GM21576 (cell line): ENCODE measurements at regions not wholly inside any gene's neighbourhood (a gene's known extent, or its start where the extent isn't known, plus 50 kb on each side); places are given as distances from the start of the nearest gene placed in this dataset.
"Not testable (repeated sequence)": the region's sequence is repeated elsewhere in the genome, so short reads cannot be mapped to it uniquely, and the experiment has no call there.

Experiments used
- ATAC-seq: cut with Tn5 transposase; IDR thresholded peaks from one replicate; pipeline ENCODE4 v1.9.1; 2021; ENCODE audit warnings: mild to moderate bottlenecking, moderate library complexity; ENCODE audit not compliant: unreplicated experiment

- ATAC-seq, result no peak
These were observed 411.3 kb downstream of the KIF20B start for GRCh38 chr10:90112681-90113080.

DNA sequence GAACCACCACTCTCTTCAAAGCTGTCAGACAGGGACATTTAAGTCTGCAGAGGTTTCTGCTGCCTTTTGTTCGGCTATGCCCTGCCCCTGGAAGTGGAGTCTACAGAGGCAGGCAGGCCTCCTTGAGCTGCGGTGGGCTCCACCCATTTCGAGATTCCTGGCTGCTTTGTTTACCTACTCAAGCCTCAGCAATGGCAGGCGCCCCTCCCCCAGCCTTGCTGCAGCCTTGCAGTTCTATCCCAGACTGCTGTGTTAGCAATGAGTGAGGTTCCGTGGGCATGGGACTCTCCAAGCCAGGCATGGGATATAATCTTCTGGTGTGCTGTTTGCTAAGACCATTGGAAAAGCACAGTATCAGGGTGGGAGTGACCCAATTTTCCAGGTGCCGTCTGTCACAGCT, 417.2 kb downstream of the KIF20B start:
- not testable (repeated sequence) for ATAC-seq

DNA sequence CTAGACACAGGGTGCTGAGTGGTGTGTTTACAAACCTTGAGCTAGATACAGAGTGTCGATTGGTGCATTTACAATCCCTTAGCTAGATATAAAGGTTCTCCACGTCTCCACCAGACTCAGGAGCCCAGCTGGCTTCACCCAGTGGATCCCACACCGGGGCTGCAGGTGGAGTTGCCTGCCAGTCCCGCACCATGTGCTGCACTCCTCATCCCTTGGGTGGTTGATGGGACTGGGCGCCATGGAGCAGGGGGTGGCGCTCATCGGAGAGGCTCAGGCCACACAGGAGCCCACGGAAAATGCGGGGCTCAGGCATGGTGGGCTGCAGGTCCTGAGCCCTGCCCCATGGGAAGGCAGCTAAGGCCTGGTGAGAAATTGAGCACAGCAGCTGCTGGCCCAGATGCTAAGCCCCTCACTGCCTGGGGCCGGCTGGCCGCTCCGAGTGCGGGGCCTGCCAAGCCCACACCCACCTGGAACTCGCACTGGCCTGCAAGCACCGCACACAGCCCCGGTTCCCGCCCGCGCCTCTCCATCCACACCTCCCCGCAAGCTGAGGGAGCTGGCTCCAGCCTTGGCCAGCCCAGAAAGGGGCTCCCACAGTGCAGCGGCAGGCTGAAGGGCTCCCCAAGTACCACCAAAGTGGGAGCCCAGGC, 418.4 kb downstream of the KIF20B start:
- ATAC-seq, result not testable (repeated sequence)

DNA sequence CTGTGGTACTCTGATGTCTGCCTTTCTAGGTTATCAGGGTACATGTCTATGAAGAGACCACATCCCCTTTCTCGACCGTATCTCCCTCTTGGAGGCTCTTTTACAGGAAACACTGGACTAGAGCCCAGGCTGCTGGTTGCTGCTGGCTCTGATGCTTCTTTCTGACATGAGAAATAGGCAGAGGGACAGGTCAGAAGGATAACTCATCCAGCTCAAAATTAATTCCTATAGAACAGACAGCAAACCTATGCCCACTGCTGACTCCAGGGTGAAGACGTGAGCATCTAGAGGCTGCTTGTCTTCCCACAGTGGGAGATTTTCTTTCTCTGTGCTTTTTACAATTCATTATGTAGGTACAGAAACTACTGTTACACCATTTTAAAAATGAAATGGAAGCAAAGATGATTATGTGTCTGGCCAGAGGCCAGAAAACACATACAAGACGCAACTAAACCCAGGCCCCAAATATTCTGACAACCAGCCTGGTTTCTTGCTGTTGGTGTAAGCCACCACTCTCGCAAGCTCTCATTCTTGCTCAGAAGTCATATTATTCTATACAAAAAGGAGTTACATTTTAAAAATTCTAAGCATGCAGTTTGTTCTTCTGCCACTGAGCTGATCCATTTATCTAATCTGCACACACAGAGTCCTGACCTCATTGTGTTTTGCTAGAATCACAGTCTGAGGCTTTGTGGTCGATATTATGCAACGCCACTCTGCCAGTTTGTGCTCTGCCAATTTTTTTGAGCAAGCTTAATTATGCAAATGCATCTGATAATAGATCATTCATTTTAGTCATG, 424.3 kb downstream of the KIF20B start:
- no peak for ATAC-seq

GRCh38 chr10:90126256-90126595, 424.8 kb downstream of the KIF20B start:
- no peak for ATAC-seq

GRCh38 chr10:90130321-90131086, 429.1 kb downstream of the KIF20B start:
- ATAC-seq, result peak; percentile 77

GRCh38 chr10:90133606-90134005, 432.2 kb downstream of the KIF20B start:
- ATAC-seq, result no peak

DNA sequence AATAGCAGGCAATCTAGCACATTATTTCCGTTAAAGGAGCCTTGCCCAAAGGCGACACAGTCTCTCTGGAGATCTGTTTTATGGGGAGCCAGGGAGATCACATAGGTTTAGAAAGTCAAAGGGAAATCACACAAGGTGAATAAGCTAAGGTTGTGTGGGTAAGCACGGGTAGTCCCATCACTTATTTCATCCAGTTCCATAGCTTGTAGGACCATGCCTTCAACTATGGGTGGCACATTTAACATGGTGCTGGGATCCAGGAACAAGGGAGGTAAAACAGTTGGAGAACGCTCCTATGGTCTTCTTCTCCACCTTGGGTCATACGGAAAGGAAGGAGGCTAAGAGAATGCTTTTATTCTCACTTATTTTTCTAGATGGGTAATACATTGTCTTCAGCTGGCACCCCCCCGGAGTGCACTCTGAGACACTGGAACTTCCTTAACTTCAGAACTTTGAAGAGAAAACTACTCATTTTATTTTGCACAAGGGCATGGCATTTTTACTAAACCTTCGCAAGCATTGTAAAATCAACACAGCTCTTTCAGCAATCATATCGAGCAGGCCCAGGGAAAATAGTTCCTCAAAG, 435.4 kb downstream of the KIF20B start:
- no peak for ATAC-seq

DNA sequence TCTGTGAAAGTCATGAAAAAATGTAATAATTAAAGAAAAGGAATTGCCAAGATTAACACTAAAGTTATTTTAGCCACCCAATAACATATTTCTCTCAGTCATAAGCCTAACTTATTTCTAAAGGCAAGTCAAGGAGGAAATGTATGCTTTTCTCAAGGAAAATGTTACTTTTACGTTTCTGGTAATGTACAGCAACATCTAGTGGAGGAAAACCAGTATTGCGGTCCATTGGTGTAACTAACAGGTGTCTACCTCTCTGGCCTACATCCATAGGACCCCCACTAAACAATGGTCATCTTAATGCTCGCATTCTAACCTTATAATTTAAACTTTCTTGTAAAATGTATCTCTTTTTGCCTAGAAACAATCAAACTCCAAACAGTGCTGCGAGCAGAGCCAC, 437.5 kb downstream of the KIF20B start:
- no peak for ATAC-seq

DNA sequence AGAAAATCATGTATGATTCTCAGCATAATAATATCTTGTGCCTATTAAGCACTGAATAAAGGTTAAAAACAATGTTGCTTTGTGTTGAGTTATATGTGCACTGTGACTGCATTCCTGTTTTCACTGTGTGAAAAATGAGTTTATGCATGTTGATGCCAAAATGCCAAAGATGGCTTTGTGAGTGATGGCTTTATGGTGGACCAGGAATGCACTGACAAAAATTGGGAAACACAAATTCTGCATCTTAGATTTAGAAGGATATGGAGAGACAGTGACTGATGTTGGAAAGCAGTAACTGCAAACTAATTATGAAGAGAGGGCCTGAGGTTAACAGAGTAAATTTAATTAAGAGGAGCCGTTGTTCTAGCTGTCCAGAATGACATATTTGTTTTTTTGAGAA, 440.4 kb downstream of the KIF20B start:
- no peak for ATAC-seq

DNA sequence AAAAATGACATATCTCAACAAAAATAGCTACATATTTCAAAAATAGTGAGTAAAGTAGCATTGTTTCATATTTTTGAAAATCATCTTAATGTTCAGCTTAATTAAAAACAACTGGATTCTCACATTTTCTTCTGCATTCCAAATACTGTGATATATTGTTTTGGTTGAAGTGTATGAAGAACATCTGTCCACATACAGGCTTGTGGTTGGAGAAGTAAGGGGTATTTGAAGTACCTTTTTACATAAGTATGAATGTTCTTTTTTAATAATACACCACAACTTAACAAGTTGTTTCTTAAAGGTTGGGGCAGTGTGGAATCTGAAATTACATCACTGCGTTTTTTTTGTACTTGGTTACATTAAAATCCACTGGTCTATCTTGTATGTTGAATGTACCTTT, 442.5 kb downstream of the KIF20B start:
- no peak for ATAC-seq

GRCh38 chr10:90148116-90148855, 446.9 kb downstream of the KIF20B start:
- no peak for ATAC-seq

DNA sequence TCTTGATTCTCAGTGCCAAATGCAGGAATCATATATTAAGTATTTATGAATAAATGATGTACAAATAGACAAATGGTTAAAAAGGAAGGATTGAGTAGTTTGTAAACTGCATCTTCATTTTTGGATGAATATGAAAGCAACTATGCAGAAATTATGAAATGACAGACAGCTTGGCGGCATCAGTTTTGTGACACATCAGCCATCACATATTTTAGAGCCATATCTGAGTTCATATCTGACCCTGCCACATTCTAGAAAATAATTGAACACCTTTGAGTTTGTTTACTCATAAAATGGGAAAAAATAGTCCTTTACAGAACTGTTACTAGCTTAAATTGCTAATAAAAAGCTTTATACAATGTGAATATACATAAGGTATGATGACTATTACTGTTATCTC, 448.2 kb downstream of the KIF20B start:
- no peak for ATAC-seq

DNA sequence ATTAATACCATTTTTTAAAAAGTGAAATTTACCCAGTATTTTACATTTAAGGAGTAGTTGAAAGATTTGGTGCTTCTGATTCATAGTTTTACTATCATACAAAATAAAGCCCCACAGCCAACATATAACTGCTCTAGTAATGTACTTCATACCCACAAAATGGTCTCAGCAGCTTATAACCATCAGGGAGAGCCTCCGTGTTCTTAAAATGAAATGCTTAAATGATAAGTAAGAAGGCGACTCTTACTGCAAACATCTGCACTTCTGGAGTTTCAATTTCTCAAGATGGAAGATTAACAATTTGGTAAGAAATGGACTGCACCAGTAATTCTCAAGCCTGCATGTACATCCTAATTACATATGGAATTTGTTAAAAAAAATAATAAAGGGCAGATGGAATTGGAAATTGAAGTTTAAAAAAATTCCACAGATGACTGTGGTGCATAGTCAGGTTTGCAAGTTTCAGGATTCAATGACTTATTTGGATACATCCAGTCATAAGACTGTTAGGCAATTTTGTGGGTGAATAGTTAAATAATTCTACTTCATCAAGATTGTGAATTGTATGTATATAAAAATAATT, 461.0 kb downstream of the KIF20B start:
- no peak for ATAC-seq

DNA sequence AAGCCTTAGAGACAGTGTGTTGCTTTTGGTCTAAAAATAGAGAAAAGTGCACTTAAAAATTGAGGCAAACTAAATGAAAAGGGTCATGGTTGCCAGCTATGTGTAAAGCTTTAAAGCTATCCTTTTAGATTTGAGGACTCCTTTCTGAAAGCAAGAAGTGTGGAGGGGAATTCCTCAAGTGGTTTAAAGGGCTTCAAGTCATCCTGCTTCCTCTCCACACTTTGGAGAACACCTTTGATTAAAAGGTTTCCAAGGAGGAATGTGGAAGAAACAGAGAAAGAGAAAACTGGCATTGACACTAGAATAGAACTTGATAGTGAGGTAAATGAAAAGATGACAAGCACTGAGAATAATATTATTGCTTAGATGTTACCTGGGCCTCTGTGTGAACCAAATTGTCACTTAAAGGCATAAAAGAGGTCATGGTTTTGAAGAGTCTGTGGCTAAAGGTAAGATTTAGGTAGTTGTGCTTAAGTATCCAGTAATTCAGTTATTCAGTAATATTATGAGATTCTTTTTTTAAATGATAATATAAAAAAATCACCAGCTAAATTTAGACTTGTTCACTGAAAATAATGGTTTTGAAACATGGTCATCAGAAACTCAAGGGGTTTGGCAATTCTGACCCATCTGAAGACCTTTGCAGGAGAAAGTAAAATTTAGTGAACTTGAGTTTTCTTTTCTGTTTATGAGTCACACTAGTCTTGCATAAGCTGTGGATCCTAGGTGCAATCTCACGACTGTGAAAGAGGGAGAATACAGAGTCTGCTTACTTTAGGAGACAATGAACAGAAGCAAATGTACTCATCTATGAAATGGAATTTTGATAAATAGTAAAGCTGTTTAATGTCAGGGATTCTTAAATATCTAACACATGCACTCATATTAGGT, 466.0 kb downstream of the KIF20B start:
- peak; percentile 90 for ATAC-seq

DNA sequence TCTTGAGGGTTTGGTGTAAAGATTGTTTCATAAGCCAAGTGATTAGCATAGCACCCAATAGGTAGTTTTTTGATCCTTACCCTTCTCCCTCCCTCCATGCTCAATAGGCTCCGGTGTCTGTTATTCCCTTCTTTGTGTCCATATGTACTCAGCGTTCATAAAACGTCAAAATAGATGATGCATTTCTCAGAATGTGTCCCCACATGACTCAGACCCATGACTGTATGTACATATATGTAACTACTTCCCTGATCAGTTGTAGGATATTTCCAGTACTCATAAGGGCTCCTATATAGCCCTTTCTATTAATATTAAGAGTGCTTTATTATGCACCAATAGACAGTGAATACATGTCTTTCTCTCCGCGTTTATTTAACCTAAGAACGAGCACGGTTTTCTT, 466.9 kb downstream of the KIF20B start:
- ATAC-seq, result no peak

- ATAC-seq, result no peak
These were observed 469.8 kb downstream of the KIF20B start for GRCh38 chr10:90171014-90171722.

GRCh38 chr10:90174531-90174930, 473.1 kb downstream of the KIF20B start:
- no peak for ATAC-seq

GRCh38 chr10:90175161-90175681, 473.8 kb downstream of the KIF20B start:
- no peak for ATAC-seq
